ENCODE measurements at regions not wholly inside any gene's neighbourhood (a gene's known extent, or its start where the extent isn't known, plus 50 kb on each side); places are given as distances from the start of the nearest gene placed in this dataset.

GRCh38 chr2:128625963-128626759 is 307.5 kb upstream of the HS6ST1 start (continued):
- TF ChIP-seq CGGBP1 (CRISPR knock-in tag; IDR thresholded peaks at IDR 0.05) (no peak), MYBL2 (IDR thresholded peaks at IDR 0.05; ENCODE audit: low read depth) (no peak), MYBL2 (CRISPR knock-in tag; IDR thresholded peaks at IDR 0.05; ENCODE audit: borderline replicate concordance) (no peak), GATAD2A (IDR thresholded peaks at IDR 0.05) (no peak), ZNF239 (CRISPR knock-in tag; IDR thresholded peaks at IDR 0.05) (no peak), MYC (IDR thresholded peaks at IDR 0.05; ENCODE audit: low read depth, low read length) (no peak), MYC (CRISPR knock-in tag; IDR thresholded peaks at IDR 0.05; ENCODE audit: borderline replicate concordance, low read depth) (no peak), L3MBTL2 (IDR thresholded peaks at IDR 0.05) (no peak), PRMT5 (CRISPR knock-in tag; IDR thresholded peaks at IDR 0.05) (no peak), BHLHE40 (IDR thresholded peaks at IDR 0.05; ENCODE audit: low read length) (no peak), ZNF184 (CRISPR knock-in tag; IDR thresholded peaks at IDR 0.05) (no peak), NCOR1 (IDR thresholded peaks at IDR 0.05) (no peak), MAFG (tag; conservative IDR thresholded peaks at IDR 0.05) (no peak), ZNF3 (CRISPR knock-in tag; IDR thresholded peaks at IDR 0.05) (no peak), RCOR1 (IDR thresholded peaks at IDR 0.05; ENCODE audit: borderline replicate concordance in 1 of 2, low read depth in 2 of 2, low read length in 2 of 2) (no peak), NEUROD1 (IDR thresholded peaks at IDR 0.05; ENCODE audit: borderline replicate concordance, low read depth, low read length, partially characterized antibody) (no peak)
